ENCODE measurements at regions not wholly inside any gene's neighbourhood (a gene's known extent, or its start where the extent isn't known, plus 50 kb on each side); places are given as distances from the start of the nearest gene placed in this dataset.

DNA sequence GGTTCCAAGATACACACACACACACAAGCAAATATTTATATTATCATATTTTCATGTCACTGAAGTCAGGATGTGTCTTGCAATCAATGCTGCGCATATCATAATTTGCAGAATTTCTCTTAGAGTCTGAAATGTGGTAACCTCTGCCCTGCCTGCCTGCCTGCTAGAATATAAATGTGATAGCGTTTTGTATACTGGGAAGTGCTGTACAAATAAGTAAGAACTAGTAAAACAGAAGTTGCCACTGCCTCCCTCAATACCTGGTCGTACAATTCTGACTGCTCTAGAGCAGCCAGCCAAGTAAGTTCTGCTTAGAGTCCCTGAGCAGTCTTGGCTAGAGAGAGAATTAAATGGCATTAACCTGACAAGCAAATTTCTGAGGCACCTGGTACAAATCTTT lies 83.9 kb upstream of the NTF3 start (continued):
- TF ChIP-seq, protein P1, sequence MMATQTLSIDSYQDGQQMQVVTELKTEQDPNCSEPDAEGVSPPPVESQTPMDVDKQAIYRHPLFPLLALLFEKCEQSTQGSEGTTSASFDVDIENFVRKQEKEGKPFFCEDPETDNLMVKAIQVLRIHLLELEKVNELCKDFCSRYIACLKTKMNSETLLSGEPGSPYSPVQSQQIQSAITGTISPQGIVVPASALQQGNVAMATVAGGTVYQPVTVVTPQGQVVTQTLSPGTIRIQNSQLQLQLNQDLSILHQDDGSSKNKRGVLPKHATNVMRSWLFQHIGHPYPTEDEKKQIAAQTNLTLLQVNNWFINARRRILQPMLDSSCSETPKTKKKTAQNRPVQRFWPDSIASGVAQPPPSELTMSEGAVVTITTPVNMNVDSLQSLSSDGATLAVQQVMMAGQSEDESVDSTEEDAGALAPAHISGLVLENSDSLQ (IDR thresholded peaks at IDR 0.05): no peak
- TF ChIP-seq POU2F2 (IDR thresholded peaks at IDR 0.05; ENCODE audit: borderline replicate concordance, low read depth, low read length) (no peak), CHD4 (IDR thresholded peaks at IDR 0.05) (no peak), ZSCAN29 (IDR thresholded peaks at IDR 0.05) (no peak), PAX8 (IDR thresholded peaks at IDR 0.05) (no peak)
- TF ChIP-seq, protein P2, sequence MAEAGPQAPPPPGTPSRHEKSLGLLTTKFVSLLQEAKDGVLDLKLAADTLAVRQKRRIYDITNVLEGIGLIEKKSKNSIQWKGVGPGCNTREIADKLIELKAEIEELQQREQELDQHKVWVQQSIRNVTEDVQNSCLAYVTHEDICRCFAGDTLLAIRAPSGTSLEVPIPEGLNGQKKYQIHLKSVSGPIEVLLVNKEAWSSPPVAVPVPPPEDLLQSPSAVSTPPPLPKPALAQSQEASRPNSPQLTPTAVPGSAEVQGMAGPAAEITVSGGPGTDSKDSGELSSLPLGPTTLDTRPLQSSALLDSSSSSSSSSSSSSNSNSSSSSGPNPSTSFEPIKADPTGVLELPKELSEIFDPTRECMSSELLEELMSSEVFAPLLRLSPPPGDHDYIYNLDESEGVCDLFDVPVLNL (IDR thresholded peaks at IDR 0.05; ENCODE audit: low read depth, low read length): no peak

DNA sequence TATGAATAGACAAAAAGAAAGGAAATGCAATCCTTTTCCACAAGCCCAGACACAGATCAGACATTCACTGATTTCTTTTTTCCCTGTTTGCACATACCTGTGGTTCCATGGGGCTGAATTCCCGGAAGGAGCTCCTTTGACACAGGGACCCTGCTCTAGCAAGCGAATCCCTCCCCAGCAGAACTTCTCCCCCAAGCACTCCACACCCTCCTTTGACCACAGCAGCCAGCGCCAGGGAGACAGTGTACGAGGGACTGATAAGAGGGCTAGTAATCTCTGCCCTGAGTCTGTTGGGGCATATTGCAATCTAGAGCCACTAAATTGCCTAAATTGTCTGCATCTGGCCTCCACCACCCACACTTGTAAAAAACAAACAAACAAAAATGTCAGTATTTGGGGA lies 83.4 kb upstream of the NTF3 start:
- intact Hi-C loops (cut with micrococcal nuclease; ENCODE audit: unreplicated experiment) (no loop called here), in situ Hi-C loops (cut with MboI) (no loop called here)
- Histone ChIP-seq H3K27ac (ENCODE audit: control insufficient read depth, insufficient read depth) (no peak overlapping the region), H3K9ac (ENCODE audit: control insufficient read depth, insufficient read depth, low read length) (no peak overlapping the region), H2AFZ (ENCODE audit: control insufficient read depth, low read depth, low read length) (no peak overlapping the region), H3K79me2 (ENCODE audit: control insufficient read depth, insufficient read depth, low read length) (no peaks in the 10 kb centered on the region), H3K4me2 (ENCODE audit: control insufficient read depth, insufficient read depth) (no peak overlapping the region), H3K4me1 (ENCODE audit: control insufficient read depth, insufficient read depth, low read length) (no peaks in the 10 kb centered on the region), H3K36me3 (ENCODE audit: control insufficient read depth in 2 of 2, insufficient read depth in 2 of 2, low read length in 1 of 2) (no peaks in the 10 kb centered on the region), H3K27me3 (replicated peaks in 1 of 2; ENCODE audit: control insufficient read depth in 2 of 2, insufficient read depth in 2 of 2, low read length in 1 of 2) (no peaks in the 10 kb centered on the region), H3K4me3 (no peak overlapping the region), H4K20me1 (ENCODE audit: control insufficient read depth, insufficient read depth) (no peaks in the 10 kb centered on the region), H3K9me3 (replicated peaks; ENCODE audit: control insufficient read depth, insufficient read depth, low read length) (no peaks in the 10 kb centered on the region)
- POLR2A ChIA-PET: no interaction called here
- ATAC-seq: no peak
- RAD21 ChIA-PET (ENCODE audit: unreplicated experiment): no interaction called here
- TF ChIP-seq, protein P3, sequence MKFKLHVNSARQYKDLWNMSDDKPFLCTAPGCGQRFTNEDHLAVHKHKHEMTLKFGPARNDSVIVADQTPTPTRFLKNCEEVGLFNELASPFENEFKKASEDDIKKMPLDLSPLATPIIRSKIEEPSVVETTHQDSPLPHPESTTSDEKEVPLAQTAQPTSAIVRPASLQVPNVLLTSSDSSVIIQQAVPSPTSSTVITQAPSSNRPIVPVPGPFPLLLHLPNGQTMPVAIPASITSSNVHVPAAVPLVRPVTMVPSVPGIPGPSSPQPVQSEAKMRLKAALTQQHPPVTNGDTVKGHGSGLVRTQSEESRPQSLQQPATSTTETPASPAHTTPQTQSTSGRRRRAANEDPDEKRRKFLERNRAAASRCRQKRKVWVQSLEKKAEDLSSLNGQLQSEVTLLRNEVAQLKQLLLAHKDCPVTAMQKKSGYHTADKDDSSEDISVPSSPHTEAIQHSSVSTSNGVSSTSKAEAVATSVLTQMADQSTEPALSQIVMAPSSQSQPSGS (IDR thresholded peaks at IDR 0.05; ENCODE audit: low read length): no peak
- TF ChIP-seq POLR2AphosphoS5 (IDR thresholded peaks at IDR 0.05; ENCODE audit: low read length) (no peak), NR2C2 (IDR thresholded peaks at IDR 0.05; ENCODE audit: borderline replicate concordance, control insufficient read depth, insufficient read length, low read depth) (no peak), MYC (IDR thresholded peaks at IDR 0.05; ENCODE audit: insufficient read depth, insufficient read length, insufficient replicate concordance, low read length, severe bottlenecking) (no peak), CHD2 (IDR thresholded peaks at IDR 0.05; ENCODE audit: borderline replicate concordance, low read depth, low read length) (no peak), CBX5 (IDR thresholded peaks at IDR 0.05; ENCODE audit: low read depth) (no peak), CREM (IDR thresholded peaks at IDR 0.05; ENCODE audit: low read depth) (no peak), GATAD2B (conservative IDR thresholded peaks at IDR 0.05; ENCODE audit: low read depth) (no peak), SUPT20H (IDR thresholded peaks at IDR 0.05; ENCODE audit: borderline replicate concordance, control insufficient read depth, low read depth, low read length) (no peak), TCF12 (IDR thresholded peaks at IDR 0.05; ENCODE audit: low read depth, low read length) (no peak), MXI1 (IDR thresholded peaks at IDR 0.05; ENCODE audit: low read depth, low read length) (no peak), MEF2A (IDR thresholded peaks at IDR 0.05; ENCODE audit: insufficient read depth, low read depth, low read length) (no peak), POLR2AphosphoS2 (IDR thresholded peaks at IDR 0.05; ENCODE audit: low read depth, low read length) (no peak), MTA2 (IDR thresholded peaks at IDR 0.05; ENCODE audit: low read depth) (no peak)
- TF ChIP-seq, protein P4, sequence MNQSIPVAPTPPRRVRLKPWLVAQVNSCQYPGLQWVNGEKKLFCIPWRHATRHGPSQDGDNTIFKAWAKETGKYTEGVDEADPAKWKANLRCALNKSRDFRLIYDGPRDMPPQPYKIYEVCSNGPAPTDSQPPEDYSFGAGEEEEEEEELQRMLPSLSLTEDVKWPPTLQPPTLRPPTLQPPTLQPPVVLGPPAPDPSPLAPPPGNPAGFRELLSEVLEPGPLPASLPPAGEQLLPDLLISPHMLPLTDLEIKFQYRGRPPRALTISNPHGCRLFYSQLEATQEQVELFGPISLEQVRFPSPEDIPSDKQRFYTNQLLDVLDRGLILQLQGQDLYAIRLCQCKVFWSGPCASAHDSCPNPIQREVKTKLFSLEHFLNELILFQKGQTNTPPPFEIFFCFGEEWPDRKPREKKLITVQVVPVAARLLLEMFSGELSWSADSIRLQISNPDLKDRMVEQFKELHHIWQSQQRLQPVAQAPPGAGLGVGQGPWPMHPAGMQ (IDR thresholded peaks at IDR 0.05; ENCODE audit: borderline replicate concordance): no peak
- CTCF ChIA-PET: no interaction called here
- no peak for FAIRE-seq
- BruUV-seq (replicated peaks): no TSS peak
- DNase-seq (ENCODE audit: low read depth, low spot score): no peak
- SMC1A ChIA-PET (ENCODE audit: uncharacterized antibody, unreplicated experiment): no interaction called here
- WGBS (ENCODE audit: insufficient coverage, insufficient replicate concordance, low lambda C conversion rate, missing lambda C conversion rate): 14% methylated on average over 4 of the region's 4 CpGs

All from GM12878 (cell line).